ENCODE measurements at regions not wholly inside any gene's neighbourhood (a gene's known extent, or its start where the extent isn't known, plus 50 kb on each side); places are given as distances from the start of the nearest gene placed in this dataset.

DNA sequence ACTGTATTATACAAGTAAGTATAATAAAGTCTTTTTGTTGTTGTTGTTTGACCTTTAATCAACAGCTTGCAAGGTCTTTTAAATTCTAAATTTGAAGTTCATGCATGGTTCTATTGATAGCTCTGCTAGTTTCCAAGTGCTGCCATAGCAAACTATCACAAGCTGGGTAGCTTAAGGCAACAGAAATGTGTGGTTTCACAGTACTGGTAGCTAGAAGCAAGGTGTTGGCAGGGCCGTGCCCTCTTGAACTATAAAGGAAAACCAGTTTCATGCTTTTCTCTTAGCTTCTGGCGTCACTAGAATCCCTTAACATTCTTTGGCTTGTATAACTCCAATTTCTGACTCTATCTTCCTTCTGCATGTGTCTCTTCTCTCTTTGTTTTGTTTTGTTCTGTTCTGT is 1021.9 kb upstream of the AUTS2 start:
- TF ChIP-seq, protein P1, sequence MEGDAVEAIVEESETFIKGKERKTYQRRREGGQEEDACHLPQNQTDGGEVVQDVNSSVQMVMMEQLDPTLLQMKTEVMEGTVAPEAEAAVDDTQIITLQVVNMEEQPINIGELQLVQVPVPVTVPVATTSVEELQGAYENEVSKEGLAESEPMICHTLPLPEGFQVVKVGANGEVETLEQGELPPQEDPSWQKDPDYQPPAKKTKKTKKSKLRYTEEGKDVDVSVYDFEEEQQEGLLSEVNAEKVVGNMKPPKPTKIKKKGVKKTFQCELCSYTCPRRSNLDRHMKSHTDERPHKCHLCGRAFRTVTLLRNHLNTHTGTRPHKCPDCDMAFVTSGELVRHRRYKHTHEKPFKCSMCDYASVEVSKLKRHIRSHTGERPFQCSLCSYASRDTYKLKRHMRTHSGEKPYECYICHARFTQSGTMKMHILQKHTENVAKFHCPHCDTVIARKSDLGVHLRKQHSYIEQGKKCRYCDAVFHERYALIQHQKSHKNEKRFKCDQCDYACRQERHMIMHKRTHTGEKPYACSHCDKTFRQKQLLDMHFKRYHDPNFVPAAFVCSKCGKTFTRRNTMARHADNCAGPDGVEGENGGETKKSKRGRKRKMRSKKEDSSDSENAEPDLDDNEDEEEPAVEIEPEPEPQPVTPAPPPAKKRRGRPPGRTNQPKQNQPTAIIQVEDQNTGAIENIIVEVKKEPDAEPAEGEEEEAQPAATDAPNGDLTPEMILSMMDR (IDR thresholded peaks at IDR 0.05), result no peak
- TF ChIP-seq POLR2A (IDR thresholded peaks at IDR 0.05), result no peak
